Osteoblast (primary cell): ENCODE measurements at regions not wholly inside any gene's neighbourhood (a gene's known extent, or its start where the extent isn't known, plus 50 kb on each side); places are given as distances from the start of the nearest gene placed in this dataset.

ENCODE experiments used
- DNase-seq: peaks from one replicate; pipeline ENCODE4 v3.0.0; 2011; ENCODE audit warnings: low spot score, mixed read lengths; ENCODE audit not compliant: insufficient read length; ENCODE audit errors: missing footprints
- H2AFZ ChIP-seq: 2 replicates; pipeline ENCODE4 v1.6.0; 2011; ENCODE audit warnings: mild to moderate bottlenecking, low read length
- H3K27ac ChIP-seq: 2 replicates; pipeline ENCODE4 v1.5.1; 2011; ENCODE audit warnings: mild to moderate bottlenecking, low read depth, low read length, moderate library complexity
- H3K27me3 ChIP-seq: 2 replicates; pipeline ENCODE4 v1.6.0; 2012; ENCODE audit warnings: mild to moderate bottlenecking, control low read depth, inconsistent platforms, low read length, moderate library complexity; ENCODE audit not compliant: insufficient read depth
- H3K36me3 ChIP-seq: 2 replicates; pipeline ENCODE4 v1.5.1; 2011; ENCODE audit warnings: mild to moderate bottlenecking, low read length, control low read depth, moderate library complexity; ENCODE audit not compliant: insufficient read depth
- H3K4me1 ChIP-seq: 2 replicates; pipeline ENCODE4 v1.5.1; 2011; ENCODE audit warnings: mild to moderate bottlenecking, low read length, control low read depth, moderate library complexity; ENCODE audit not compliant: insufficient read depth
- H3K4me2 ChIP-seq: 2 replicates; pipeline ENCODE4 v1.6.0; 2011; ENCODE audit warnings: mild to moderate bottlenecking, low read length; ENCODE audit not compliant: insufficient read depth
- H3K4me3 ChIP-seq: fragments of 200-600 bp; sonication (generic); 3 replicates; pipeline ENCODE4 v1.5.1; 2012; ENCODE audit warnings: mild to moderate bottlenecking, low read length, inconsistent platforms; ENCODE audit not compliant: insufficient read depth
- H3K79me2 ChIP-seq: 2 replicates; pipeline ENCODE4 v1.6.0; 2012; ENCODE audit warnings: mild to moderate bottlenecking, low read length, control low read depth, inconsistent platforms; ENCODE audit not compliant: insufficient read depth
- H3K9me3 ChIP-seq: 2 replicates; pipeline ENCODE4 v1.5.1; 2011; ENCODE audit warnings: low read depth, low read length, control low read depth
- H4K20me1 ChIP-seq: 2 replicates; pipeline ENCODE4 v1.6.0; 2012; ENCODE audit warnings: mild to moderate bottlenecking, low read length, control low read depth; ENCODE audit not compliant: insufficient read depth
- CTCF ChIP-seq: IDR thresholded peaks from 2 replicates; pipeline ENCODE4 v1.5.1; 2011; ENCODE audit warnings: mild to moderate bottlenecking, low read depth, low read length, moderate library complexity; ENCODE audit errors: extremely low read depth

- no peak overlapping the region for H3K4me3 ChIP-seq
- H3K4me1 ChIP-seq, result no peaks in the 10 kb centered on the region
- H3K9me3 ChIP-seq, result no peaks in the 10 kb centered on the region
- no peaks in the 10 kb centered on the region for H4K20me1 ChIP-seq
- no peak for TF ChIP-seq CTCF
- no peak overlapping the region for H2AFZ ChIP-seq
- H3K27me3 ChIP-seq, result no peaks in the 10 kb centered on the region
- no peak for DNase-seq
- no peak overlapping the region for H3K27ac ChIP-seq
- no peaks in the 10 kb centered on the region for H3K36me3 ChIP-seq
- no peaks in the 10 kb centered on the region for H3K79me2 ChIP-seq
- H3K4me2 ChIP-seq, result no peak overlapping the region
Measured at GRCh38 chr3:28743271-28743670, 394.6 kb upstream of the AZI2 start.

DNA sequence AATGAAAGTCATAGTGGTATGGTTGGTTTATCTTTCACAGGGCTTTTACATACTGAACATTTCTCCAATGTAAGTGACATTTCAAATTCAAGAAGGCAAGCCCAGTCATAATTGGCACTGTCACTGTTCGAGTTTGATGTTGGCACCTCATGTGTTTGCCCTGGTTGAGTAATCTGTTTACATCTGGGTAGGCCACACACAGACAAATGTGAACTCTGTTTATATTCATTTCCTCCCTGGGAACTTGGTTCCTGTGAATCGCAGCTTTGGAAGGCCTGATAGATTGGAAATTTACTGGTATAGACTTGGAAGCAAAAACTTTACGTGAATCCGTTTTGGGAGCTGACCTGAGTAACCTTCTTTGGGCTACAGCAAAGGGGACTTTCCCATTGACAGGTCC is 395.2 kb upstream of the AZI2 start:
- no peak for TF ChIP-seq CTCF
- DNase-seq, result no peak
- H3K79me2 ChIP-seq, result no peaks in the 10 kb centered on the region

GRCh38 chr3:28745436-28745835 is 396.8 kb upstream of the AZI2 start:
- TF ChIP-seq CTCF, result no peak
- Histone ChIP-seq H2AFZ (no peak overlapping the region), H3K36me3 (no peaks in the 10 kb centered on the region), H3K4me1 (no peaks in the 10 kb centered on the region), H3K4me2 (no peak overlapping the region), H3K79me2 (no peaks in the 10 kb centered on the region), H3K4me3 (no peak overlapping the region), H4K20me1 (no peaks in the 10 kb centered on the region), H3K9me3 (no peaks in the 10 kb centered on the region), H3K27ac (no peak overlapping the region), H3K27me3 (no peaks in the 10 kb centered on the region)
- no peak for DNase-seq

More for the DNA sequence above, 395.2 kb upstream of the AZI2 start:
- no peak overlapping the region for H3K27ac ChIP-seq
- H3K27me3 ChIP-seq, result no peaks in the 10 kb centered on the region
- H3K9me3 ChIP-seq, result no peaks in the 10 kb centered on the region
- no peaks in the 10 kb centered on the region for H4K20me1 ChIP-seq
- no peak overlapping the region for H3K4me2 ChIP-seq
- no peak overlapping the region for H2AFZ ChIP-seq
- H3K36me3 ChIP-seq, result no peaks in the 10 kb centered on the region
- no peaks in the 10 kb centered on the region for H3K4me1 ChIP-seq
- no peak overlapping the region for H3K4me3 ChIP-seq

- DNase-seq, result no peak
Measured at GRCh38 chr3:28745916-28746617, 397.4 kb upstream of the AZI2 start.

More at GRCh38 chr3:28745916-28746617, 397.4 kb upstream of the AZI2 start:
- H4K20me1 ChIP-seq, result no peaks in the 10 kb centered on the region
- no peak overlapping the region for H3K27ac ChIP-seq
- H3K4me2 ChIP-seq, result no peak overlapping the region
- no peak overlapping the region for H2AFZ ChIP-seq
- no peaks in the 10 kb centered on the region for H3K79me2 ChIP-seq
- no peaks in the 10 kb centered on the region for H3K27me3 ChIP-seq
- no peak for TF ChIP-seq CTCF
- no peaks in the 10 kb centered on the region for H3K36me3 ChIP-seq
- H3K9me3 ChIP-seq, result no peaks in the 10 kb centered on the region
- no peak overlapping the region for H3K4me3 ChIP-seq
- H3K4me1 ChIP-seq, result no peaks in the 10 kb centered on the region
